Ishikawa (cell line): ENCODE measurements at regions not wholly inside any gene's neighbourhood (a gene's known extent, or its start where the extent isn't known, plus 50 kb on each side); places are given as distances from the start of the nearest gene placed in this dataset.

Experiments used
- CEBPB ChIP-seq: IDR thresholded peaks from 2 replicates; pipeline ENCODE4 v1.6.1; 2012
- CREB1 ChIP-seq: IDR thresholded peaks from 2 replicates; pipeline ENCODE4 v1.6.1; 2012; ENCODE audit warnings: low read depth
- EGR1 ChIP-seq: IDR thresholded peaks from 2 replicates; pipeline ENCODE4 v1.6.1; 2012
- EP300 ChIP-seq: IDR thresholded peaks from 2 replicates; pipeline ENCODE4 v1.6.1; 2012; ENCODE audit warnings: borderline replicate concordance
- FOXM1 ChIP-seq: IDR thresholded peaks from 2 replicates; pipeline ENCODE4 v1.6.1; 2012; ENCODE audit warnings: low read depth, borderline replicate concordance
- NFIC ChIP-seq: IDR thresholded peaks from 2 replicates; pipeline ENCODE4 v1.6.1; 2012
- RAD21 ChIP-seq: IDR thresholded peaks from 2 replicates; pipeline ENCODE4 v1.6.1; 2012; ENCODE audit warnings: low read depth
- REST ChIP-seq: IDR thresholded peaks from 2 replicates; pipeline ENCODE4 v1.6.1; 2012; ENCODE audit warnings: low read depth, mild to moderate bottlenecking
- TAF1 ChIP-seq: IDR thresholded peaks from 2 replicates; pipeline ENCODE4 v1.6.1; 2012; ENCODE audit warnings: low read depth, mild to moderate bottlenecking
- TCF12 ChIP-seq: IDR thresholded peaks from 2 replicates; pipeline ENCODE4 v1.6.1; 2012; ENCODE audit warnings: low read depth
- TEAD4 ChIP-seq: IDR thresholded peaks from 2 replicates; pipeline ENCODE4 v1.6.1; 2012
- YY1 ChIP-seq: IDR thresholded peaks from 2 replicates; pipeline ENCODE4 v1.6.1; 2012; ENCODE audit warnings: low read depth
- ZBTB7A ChIP-seq: IDR thresholded peaks from 2 replicates; pipeline ENCODE4 v1.6.1; 2012; ENCODE audit warnings: low read depth
- TF ChIP-seq, protein P1 (sequence below): IDR thresholded peaks from 2 replicates; pipeline ENCODE4 v1.6.1; 2012
- TF ChIP-seq, protein P2 (sequence below): IDR thresholded peaks from 2 replicates; pipeline ENCODE4 v1.6.1; 2012

DNA sequence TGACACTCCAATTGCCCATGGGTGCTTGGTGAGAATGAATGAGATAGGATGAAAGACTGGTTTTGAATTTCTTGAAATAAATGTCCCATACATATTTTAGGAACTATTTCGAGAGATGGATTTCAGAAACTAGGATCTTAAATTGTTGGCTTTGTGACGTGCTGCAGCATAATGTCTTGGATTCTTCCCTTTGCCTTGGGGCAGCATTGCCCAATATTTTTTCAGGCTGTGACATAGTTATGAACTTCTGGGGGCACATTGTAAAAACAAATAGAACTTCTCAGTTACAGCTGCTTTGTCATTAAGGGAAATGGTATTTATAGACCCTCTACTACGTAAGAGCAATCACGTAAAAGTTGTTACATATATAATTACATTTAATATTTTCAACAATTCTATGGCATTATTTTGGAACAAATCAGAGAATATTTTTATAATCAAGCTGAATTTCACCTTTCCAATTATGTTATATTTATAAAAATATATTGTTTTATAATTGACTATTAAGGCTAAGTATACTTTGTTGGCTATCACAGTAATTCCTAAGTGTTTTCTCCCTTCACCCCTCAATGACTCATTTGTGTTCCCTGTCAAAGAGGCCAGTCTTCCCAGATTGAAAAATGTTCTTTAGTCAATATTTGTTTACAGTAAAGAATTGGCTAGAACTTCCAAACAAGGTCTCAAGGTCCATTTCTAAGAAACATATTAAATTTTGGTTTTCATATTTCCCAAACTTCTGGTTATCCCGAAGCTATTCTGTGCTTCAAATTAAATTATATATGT lies 1388.3 kb upstream of the ACO1 start:
- TF ChIP-seq, protein P1, sequence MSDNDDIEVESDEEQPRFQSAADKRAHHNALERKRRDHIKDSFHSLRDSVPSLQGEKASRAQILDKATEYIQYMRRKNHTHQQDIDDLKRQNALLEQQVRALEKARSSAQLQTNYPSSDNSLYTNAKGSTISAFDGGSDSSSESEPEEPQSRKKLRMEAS = no peak
- TF ChIP-seq EGR1 (no peak), ZBTB7A (no peak), NFIC (no peak), YY1 (no peak), REST (no peak), EP300 (no peak), TEAD4 (no peak)
- TF ChIP-seq, protein P2, sequence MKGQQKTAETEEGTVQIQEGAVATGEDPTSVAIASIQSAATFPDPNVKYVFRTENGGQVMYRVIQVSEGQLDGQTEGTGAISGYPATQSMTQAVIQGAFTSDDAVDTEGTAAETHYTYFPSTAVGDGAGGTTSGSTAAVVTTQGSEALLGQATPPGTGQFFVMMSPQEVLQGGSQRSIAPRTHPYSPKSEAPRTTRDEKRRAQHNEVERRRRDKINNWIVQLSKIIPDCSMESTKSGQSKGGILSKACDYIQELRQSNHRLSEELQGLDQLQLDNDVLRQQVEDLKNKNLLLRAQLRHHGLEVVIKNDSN = no peak

DNA sequence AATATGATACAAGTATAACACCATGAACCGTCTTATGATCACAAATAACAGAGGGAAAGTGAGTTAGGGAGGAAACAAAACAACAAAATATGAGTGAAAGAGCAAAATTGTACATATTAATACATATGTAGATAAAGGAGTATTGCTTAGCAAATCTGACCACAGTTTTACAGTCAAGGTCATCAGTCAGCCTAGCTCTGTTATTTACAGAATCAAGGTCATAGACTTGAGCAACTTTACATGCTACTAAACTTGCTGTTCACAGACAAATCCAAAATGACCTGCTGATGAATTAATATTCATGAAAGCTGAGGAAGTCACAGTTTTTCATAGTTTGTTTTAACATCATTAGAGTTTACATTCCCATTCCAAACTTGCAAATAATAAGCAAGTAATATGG lies 1387.7 kb upstream of the ACO1 start:
- TF ChIP-seq NFIC (no peak), RAD21 (no peak), YY1 (no peak), CREB1 (no peak), EP300 (no peak), ZBTB7A (no peak), TEAD4 (no peak), REST (no peak), TAF1 (no peak), TCF12 (no peak), CEBPB (no peak)
- TF ChIP-seq, protein P2 = no peak
- TF ChIP-seq, protein P1 = no peak

GRCh38 chr9:30997291-30997690 lies 1387.2 kb upstream of the ACO1 start:
- TF ChIP-seq CREB1 = no peak
- no peak for TF ChIP-seq EGR1
- TF ChIP-seq RAD21 = no peak

GRCh38 chr9:31005086-31005665 lies 1379.3 kb upstream of the ACO1 start:
- TF ChIP-seq FOXM1 (no peak), ZBTB7A (no peak)

GRCh38 chr9:31013371-31013770 lies 1371.1 kb upstream of the ACO1 start:
- no peak for TF ChIP-seq TAF1
- TF ChIP-seq EP300 = no peak

GRCh38 chr9:31023847-31024246 lies 1360.6 kb upstream of the ACO1 start:
- TF ChIP-seq, protein P1 = no peak
- no peak for TF ChIP-seq EGR1
- no peak for TF ChIP-seq REST
- TF ChIP-seq ZBTB7A = no peak
- no peak for TF ChIP-seq FOXM1
- TF ChIP-seq TAF1 = no peak
- TF ChIP-seq CEBPB = no peak
- TF ChIP-seq YY1 = no peak
- no peak for TF ChIP-seq CREB1
- no peak for TF ChIP-seq TCF12
- TF ChIP-seq NFIC = no peak
- no peak for TF ChIP-seq RAD21
